NCI-H526 treated with DMSO at 0.1 percent for 48 hours (cell line): ENCODE measurements at regions not wholly inside any gene's neighbourhood (a gene's known extent, or its start where the extent isn't known, plus 50 kb on each side); places are given as distances from the start of the nearest gene placed in this dataset.
"Not testable (repeated sequence)": the region's sequence is repeated elsewhere in the genome, so short reads cannot be mapped to it uniquely, and the experiment has no call there.

Experiments used
- DNase-seq: peaks from one replicate; lab custom pipeline; 2025; lab: John Stamatoyannopoulos, UW

GRCh38 chr21:36207577-36208320 lies 51.1 kb downstream of the DOP1B start:
- DNase-seq: no peak

DNA sequence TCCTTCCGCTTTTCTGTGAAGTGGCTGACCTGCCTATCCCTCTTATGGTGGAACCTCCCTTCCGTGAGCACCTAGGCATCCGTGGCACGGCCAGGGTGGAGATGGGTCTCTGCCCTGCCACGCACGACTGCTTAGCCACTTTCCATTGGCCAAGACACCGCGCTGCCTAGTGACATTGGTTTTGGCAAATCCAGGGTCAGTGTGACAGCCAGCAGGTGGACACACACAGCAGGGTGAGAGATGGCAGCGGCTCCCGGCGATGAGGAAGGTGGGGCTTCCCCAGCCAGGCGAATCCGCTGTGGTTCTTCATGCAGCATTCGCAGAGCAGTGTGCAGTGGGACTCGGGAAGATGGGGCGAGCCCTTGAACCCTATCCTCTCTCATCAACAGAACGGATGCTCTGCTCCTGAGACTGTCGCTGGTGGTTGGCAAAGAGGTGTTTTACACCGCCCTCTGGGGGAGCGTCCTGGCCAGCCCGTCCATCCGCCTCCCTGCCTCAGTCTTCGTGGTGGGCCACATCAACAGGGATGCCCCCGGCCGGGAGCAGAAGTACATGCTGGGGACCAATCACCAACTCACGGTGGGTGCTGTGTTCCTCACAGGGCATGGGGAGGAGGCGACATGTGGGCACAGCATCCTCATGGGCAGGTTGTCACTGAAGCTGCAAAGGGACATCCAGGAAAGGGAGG lies 51.8 kb downstream of the DOP1B start:
- DNase-seq: no peak

GRCh38 chr21:36209626-36210171 lies 53.1 kb downstream of the DOP1B start:
- DNase-seq: peak; percentile 33

DNA sequence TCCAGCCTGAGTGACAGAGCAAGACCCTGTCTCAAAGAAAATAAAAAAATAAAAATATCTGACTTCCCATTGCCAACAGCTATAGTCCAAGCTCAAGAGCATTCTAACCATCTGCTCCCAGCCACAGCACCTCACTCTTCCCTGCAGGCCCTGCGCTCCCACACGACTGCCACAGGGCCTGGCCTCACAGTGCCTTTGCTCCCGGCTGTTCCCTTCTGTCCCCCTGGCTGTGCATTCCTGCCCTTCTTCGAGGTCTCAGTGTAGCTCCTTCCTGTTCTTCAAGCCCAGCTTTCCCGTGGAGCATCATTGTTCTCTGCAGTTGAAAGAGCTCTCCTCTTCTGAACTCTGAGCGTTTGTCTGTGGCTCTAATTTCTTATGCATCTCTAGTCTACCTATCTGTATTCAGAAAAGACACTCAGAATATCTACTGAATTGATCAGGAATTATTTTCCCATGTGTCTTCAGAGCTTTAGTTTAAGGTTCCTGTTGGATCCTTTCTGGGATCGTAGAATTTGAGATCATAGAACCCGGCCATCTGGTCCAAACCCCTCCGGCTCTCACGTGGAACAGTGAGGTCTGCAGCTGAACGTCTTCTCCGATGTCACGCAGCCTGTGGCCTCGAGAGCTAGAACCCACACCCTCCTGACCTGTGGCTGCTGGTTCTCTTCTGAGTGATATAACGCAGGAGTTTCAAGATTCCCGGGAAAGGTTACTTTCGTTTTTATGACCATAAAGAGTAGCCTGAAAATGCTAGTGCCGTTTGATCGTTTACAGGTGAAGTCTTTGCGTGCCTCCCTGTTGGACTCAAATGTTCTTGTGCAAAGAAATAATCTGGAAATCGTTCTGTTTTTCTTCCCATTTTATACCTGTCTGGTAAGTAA lies 54.4 kb downstream of the DOP1B start:
- no peak for DNase-seq

DNA sequence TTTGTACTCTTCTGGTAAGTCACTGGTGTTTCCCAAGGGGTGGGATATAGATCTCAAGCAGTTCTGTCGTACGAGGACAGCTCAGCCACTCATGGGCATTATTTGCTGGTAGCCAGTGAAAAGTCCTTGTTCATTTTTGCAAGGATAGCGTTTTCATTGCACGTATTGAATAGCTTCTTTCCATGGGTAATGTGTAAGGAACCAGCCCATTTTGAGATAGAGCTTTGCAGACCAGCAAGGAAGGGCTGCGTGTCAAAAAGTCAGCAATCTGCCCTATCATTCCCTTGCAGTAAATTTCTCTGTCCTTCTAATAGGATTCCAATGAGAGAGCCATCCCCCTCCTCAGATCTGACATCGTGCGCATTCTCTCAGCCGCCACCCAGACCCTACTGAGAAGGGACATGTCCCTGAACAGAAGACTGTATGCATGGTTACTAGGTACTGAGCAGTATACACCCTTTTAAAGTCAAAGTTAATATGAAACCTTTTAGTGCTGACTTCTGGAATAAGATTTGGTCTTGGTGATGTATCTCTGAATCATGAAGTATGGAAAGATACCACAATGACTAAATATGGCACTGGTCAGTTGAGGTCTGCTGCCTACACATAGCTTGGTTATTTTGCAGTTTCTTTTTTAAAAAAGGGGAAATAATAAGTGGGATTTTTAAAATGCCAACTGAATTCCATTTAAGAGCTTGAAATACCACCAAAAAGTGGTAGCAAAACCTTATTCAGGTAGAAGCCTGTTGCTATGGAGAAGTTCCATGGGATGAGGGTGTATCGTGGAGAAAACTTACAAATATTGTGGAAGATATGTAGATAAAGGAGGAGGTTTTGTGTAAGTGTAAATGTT lies 55.3 kb downstream of the DOP1B start:
- no peak for DNase-seq

- no peak for DNase-seq
Observed at GRCh38 chr21:36212513-36212780, 55.8 kb downstream of the DOP1B start.

DNA sequence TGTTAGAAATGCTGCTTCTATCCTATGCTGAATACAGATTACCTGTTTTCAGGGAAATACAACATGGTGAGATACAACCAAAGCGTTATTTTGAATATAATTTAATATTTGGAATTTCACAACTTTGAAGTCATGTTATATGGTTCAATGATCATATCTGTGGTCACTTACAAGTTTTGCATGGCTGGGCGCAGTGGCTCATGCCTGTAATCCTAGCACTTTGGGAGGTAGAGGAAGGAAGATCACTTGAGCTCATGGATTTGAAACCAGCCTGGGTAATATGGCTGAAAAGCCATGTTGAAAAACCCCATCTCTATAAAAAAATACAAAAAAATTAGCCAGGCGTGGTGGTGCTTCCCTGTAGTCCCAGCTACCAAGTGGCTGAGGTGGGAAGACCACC lies 57.9 kb downstream of the DOP1B start:
- no peak for DNase-seq

GRCh38 chr21:36217743-36218142 lies 61.1 kb downstream of the DOP1B start:
- DNase-seq: no peak

DNA sequence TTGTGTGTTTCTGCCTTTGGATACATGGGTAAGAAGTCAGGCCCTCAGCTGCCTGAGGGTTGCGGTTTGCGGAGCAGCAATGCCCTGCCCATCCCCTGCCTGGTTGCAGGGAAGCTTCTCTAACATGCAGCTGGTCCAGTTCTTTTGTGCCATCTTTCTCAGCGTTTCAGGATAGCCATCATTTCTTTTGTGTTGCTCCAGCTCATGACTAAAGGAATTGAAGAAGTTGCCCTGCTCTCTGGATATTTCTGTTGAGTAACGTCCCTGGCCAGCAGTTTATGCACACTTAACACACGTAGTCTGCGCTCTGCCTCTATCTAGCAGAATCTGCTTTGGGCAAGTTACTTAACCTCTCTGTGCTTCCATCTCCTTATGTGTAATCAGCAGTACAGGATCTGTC lies 62.1 kb downstream of the DOP1B start:
- no peak for DNase-seq

DNA sequence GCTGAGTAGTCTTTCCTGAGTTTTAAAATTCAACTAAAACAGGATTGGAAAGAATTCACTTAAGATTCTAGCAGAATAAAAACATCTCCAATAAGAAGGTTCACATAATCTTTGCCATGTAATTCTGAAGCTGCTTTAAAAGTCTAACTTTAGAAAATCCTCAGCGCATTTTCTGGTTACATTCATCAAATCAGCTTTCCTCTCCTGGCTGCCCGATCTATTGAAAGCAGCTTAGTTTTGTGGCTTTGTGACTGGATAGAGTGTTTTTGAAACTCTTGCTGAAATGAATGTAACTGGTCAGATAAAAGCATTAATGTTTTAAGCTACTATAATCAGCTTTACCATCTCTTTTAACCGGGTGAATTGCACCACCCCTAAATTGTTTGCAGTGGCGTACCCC lies 66.8 kb downstream of the DOP1B start:
- DNase-seq: no peak

DNA sequence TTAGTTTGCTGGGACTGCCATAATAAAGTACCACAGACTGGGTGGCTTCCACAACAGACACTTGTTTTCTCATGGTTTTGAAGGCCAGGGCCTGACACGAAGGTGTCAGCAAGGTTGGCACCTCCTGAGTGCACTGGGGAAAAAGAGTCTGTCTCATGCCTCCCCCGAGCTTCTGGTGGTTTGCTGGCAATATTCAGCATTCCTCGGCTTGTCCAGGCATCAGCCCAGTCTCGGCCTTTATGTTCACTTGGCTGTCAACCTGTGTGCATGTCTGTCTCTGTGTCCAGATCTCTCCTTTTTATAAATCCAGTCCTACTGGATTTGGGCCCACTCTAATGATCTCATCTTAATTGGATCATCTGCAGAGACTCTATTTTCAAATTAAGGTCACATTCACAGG lies 72.6 kb downstream of the DOP1B start:
- no peak for DNase-seq

DNA sequence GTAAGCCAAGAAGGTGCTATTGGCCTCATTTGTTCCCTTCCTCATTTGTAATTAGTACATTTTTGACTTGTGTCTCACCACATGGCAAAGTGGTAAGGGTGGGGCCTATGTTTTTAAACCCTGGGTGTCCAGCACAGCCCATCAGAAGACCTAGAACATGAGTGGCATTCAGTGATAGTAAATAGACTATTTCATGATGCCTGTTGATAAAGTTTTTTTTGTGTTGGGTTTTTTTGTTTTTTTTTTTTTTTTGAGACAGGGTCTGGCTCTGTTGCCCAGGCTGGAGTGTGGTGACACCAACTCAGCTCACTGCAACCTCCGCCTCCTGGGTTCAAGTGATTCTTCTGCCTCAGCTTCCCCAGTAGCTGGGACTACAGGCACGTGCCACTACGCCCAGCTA lies 74.8 kb downstream of the DOP1B start:
- DNase-seq: not testable (repeated sequence)

GRCh38 chr21:36232641-36233040 lies 76.0 kb downstream of the DOP1B start:
- DNase-seq: no peak

- no peak for DNase-seq
Observed at GRCh38 chr21:36235058-36235582, 78.5 kb downstream of the DOP1B start.

- DNase-seq: no peak
Observed at GRCh38 chr21:36236052-36236730, 79.6 kb downstream of the DOP1B start.

DNA sequence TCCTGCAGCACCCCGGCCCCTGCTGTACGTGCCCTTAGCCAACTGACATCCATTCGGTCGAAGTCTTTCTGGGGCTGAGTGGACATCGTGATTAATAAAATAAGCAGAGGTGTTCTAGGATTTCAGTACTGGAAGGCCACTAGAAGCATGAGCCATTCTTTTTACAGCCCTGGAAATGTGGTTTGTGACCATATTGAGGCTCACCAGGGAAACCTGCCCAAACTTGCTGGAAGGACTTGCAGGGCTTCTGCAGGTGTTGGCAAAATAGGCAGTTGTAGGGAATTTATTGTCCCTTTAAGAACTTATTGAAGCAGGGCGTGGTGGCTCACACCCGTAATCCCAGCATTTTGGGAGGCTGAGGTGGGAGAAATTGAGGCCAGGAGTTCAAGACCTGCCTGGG lies 80.8 kb downstream of the DOP1B start:
- no peak for DNase-seq

- DNase-seq: no peak
Observed at GRCh38 chr21:36239585-36239984, 80.4 kb upstream of the MORC3 start.

GRCh38 chr21:36241717-36242116 lies 78.3 kb upstream of the MORC3 start:
- no peak for DNase-seq

DNA sequence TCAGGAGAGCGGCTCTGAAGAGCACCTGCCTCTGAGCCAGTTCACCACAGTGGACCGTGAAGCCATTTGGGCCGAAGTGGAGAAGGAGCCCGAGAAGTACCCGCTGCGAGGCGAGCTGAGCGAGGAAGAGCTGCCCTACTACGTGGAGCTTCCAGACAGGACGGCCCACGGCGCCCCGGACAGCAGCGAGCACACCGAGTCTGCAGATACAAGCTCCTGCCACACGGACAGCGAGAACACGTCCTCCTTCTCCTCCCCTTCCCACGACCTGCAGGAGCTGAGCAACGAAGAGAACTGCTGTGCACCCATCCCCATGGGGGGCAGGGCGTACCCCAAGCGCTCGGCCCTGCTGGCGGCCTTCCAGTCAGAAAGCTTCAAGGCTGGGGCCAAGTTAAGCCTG lies 74.9 kb upstream of the MORC3 start:
- no peak for DNase-seq

DNA sequence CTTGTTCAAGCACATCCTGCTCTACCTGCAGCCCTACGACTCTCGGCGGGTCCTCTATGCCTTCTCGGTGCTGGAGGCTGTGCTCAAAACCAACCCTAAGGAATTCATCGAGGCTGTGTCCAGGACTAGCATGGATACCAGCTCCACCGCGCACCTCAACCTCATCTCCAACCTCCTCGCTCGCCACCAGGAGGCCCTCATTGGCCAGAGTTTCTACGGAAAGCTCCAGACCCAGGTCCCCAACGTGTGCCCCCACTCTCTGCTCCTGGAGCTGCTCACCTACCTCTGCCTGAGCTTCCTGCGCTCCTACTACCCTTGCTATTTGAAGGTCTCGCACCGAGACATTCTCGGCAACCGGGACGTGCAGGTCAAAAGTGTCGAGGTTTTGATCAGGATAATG lies 74.3 kb upstream of the MORC3 start:
- DNase-seq: no peak

GRCh38 chr21:36246080-36246631 lies 73.8 kb upstream of the MORC3 start:
- DNase-seq: peak; percentile 6
